Breast epithelium (tissue), 3 donors: ENCODE measurements at regions not wholly inside any gene's neighbourhood (a gene's known extent, or its start where the extent isn't known, plus 50 kb on each side); places are given as distances from the start of the nearest gene placed in this dataset.

ENCODE experiments used
- CTCF ChIP-seq, 3 donors: fragments of 450-650 bp; IDR thresholded peaks; one replicate each; pipeline ENCODE4 v1.5.1; 2016 to 2017; ENCODE audit warnings: antibody characterized with exemption in 3 of 3, mild to moderate bottlenecking in 3 of 3, moderate library complexity in 3 of 3
- POLR2A ChIP-seq: fragments of 450-650 bp; IDR thresholded peaks from one replicate; pipeline ENCODE4 v1.6.1; 2016; ENCODE audit warnings: antibody characterized with exemption, mild to moderate bottlenecking, moderate library complexity
- POLR2AphosphoS5 ChIP-seq, 3 donors: sonication (generic); formaldehyde crosslinking; IDR thresholded peaks; one replicate each; pipeline ENCODE4 v1.6.1; 2017; ENCODE audit warnings: antibody characterized with exemption in 3 of 3

GRCh38 chr12:94898388-94898787 lies 105.1 kb downstream of the NDUFA12 start:
- TF ChIP-seq CTCF (IDR thresholded peaks at IDR 0.05): no peak
- TF ChIP-seq POLR2AphosphoS5 (IDR thresholded peaks at IDR 0.05): no peak
- no peak for TF ChIP-seq POLR2A
